ENCODE measurements at regions not wholly inside any gene's neighbourhood (a gene's known extent, or its start where the extent isn't known, plus 50 kb on each side); places are given as distances from the start of the nearest gene placed in this dataset.
"Not testable (repeated sequence)": the region's sequence is repeated elsewhere in the genome, so short reads cannot be mapped to it uniquely, and the experiment has no call there.

DNA sequence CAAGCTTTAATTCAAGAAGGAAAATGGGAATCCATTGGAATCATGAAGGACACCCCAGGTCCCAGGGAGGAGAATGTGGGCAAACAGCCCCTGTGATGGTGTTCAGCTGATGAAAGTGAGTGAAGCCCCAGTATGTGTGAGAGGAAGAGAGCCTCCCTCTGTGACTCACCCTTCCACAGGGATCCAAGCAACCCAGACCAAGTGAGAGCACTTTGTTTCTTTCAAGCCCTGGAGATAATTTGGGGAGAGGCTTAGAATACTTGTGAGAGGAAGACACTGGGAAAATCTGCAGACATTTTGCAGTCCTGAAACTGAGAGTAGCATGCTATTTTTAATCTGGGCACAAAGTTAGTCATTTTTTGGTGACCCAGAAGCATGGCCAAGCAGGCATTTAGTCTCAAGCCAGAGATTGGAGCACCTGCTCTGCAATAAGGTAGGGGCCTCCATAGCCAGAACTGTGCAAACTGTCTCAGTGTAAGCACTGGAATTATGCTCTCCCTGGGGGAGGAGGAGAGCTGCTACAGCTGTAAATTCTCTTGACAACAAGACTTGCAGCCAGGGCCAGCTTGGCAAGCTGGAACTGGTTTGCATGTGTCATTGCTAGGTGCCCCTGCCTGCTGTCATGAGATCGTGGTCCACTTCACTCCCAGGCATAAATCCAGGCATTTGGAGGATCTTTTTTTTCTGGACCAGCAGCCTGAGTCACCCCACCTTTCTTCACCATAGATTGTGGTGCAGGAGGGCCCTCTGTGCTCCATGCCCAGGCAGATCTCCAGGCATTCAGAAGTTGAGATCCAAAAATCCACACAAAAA lies 537.8 kb upstream of the DPPA4 start:
- intact Hi-C loops (cut with DNase I, micrococcal nuclease), result no loop called here
- DNase-seq (no peak), ATAC-seq (no peak)
- POLR2A ChIA-PET, result no interaction called here
- CTCF ChIA-PET, result no interaction called here
- H3K36me3 Mint-ChIP-seq (ENCODE audit: low read depth), result no peaks in the 10 kb centered on the region
- H3K9me3 Mint-ChIP-seq (ENCODE audit: low read depth), result no peaks in the 10 kb centered on the region
- no peaks in the 10 kb centered on the region for H3K27me3 Mint-ChIP-seq
- no peaks in the 10 kb centered on the region for H3K4me1 Mint-ChIP-seq
- no peak overlapping the region for H3K4me3 Mint-ChIP-seq
- H3K27ac Mint-ChIP-seq, result no peak overlapping the region

DNA sequence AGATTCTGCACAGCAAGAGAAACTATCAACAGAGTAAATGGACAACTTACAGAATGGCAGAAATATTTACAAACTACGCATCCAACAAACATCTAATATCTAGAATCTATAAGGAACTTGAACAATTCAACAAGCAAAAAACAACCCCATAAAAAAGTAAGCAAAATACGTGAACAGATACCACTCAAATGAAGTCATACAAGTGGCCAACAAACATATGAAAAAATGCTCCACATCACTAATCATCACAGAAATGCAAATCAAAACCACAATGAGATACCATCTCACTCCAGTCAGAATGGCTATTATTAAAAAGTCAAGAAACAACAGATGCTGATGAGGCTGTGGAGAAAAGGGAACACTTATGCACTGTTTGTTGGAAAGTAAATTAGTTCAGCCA lies 540.3 kb upstream of the DPPA4 start:
- H3K27me3 Mint-ChIP-seq; ATAC-seq; intact Hi-C loops (cut with DNase I, micrococcal nuclease); DNase-seq; H3K27ac Mint-ChIP-seq; H3K4me3 Mint-ChIP-seq; H3K4me1 Mint-ChIP-seq; H3K9me3 Mint-ChIP-seq (ENCODE audit: low read depth); POLR2A ChIA-PET; H3K36me3 Mint-ChIP-seq (ENCODE audit: low read depth): not testable (repeated sequence)
- CTCF ChIA-PET, result interaction anchor here (0.6 kb wide), 1 partner anchor 964 kb away, joined by 3 read pairs; no protein-coding TSS in a partner anchor

DNA sequence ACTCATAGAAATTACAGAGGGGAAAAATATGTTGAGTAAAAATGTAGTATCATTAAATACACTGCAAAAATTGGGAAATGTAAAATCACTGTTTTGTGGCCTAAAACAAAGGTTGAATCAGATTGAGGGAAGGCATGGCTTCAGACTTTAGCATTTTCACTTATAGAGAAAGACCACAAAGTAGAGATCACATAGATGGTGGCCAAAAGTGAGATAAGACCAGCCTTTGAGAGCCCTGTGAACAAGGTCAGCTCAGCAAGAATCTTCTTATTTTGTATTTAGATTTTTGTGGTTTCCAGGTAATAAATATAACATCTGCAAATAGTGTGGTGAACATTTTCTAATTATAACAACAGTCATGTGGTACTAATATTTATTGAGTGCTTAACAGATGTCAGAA lies 544.8 kb upstream of the DPPA4 start:
- no peaks in the 10 kb centered on the region for H3K4me1 Mint-ChIP-seq
- CTCF ChIA-PET, result no interaction called here

DNA sequence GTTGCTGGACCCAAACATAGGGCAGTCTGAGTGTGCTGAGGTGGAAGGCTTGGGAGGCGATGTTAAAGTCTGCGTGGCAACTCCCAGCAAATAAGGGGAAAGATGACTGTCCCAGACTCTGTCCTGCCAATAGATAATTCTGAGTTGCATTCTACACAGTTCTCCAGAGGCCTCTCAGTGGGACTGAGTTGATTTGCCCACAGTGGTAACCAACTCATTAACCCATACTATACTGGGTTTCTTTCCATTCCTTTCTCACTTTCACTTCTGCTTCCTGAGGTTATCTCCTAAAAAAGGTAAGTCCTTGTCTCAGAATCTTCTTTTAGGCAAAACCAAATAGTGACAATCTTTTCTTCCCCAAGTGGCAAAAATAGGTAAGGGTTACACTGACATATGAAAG lies 549.9 kb upstream of the DPPA4 start:
- ATAC-seq (no peak), DNase-seq (no peak)
- Mint-ChIP-seq H3K27me3 (no peaks in the 10 kb centered on the region), H3K27ac (no peak overlapping the region), H3K36me3 (ENCODE audit: low read depth) (no peaks in the 10 kb centered on the region), H3K9me3 (ENCODE audit: low read depth) (peaks cover 4% of the 10 kb centered on the region), H3K4me1 (no peaks in the 10 kb centered on the region), H3K4me3 (no peak overlapping the region)
- intact Hi-C loops (cut with DNase I, micrococcal nuclease), result no loop called here
- CTCF ChIA-PET, result no interaction called here
- POLR2A ChIA-PET, result no interaction called here

More for the DNA sequence above, 544.8 kb upstream of the DPPA4 start:
- POLR2A ChIA-PET, result no interaction called here
- H3K36me3 Mint-ChIP-seq (ENCODE audit: low read depth), result no peaks in the 10 kb centered on the region
- no peak overlapping the region for H3K4me3 Mint-ChIP-seq
- intact Hi-C loops (cut with DNase I, micrococcal nuclease), result no loop called here
- peaks cover 2% of the 10 kb centered on the region for H3K9me3 Mint-ChIP-seq (ENCODE audit: low read depth)
- H3K27ac Mint-ChIP-seq, result no peak overlapping the region
- no peaks in the 10 kb centered on the region for H3K27me3 Mint-ChIP-seq
- ATAC-seq, result no peak
- no peak for DNase-seq

DNA sequence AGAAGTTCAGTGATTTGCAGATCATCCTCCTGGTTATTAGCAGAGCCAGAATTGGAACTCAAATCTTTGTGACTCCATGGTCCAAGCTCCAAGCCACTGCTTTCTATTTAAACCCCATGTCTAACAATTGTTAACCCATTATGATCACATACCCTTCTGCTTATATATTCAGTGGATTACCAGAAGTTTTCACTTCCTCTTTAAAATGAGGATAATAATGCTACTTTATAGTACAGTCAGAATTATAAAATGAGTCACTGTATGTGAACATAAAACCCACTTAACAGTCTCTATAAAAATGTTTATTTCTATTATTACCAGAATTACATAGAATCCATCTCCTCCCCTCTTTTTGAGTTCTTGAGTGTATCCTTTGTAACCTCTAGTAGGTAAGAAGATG lies 550.7 kb upstream of the DPPA4 start:
- H3K36me3 Mint-ChIP-seq (ENCODE audit: low read depth), result no peaks in the 10 kb centered on the region
- ChIA-PET POLR2A (no interaction called here), CTCF (no interaction called here)

DNA sequence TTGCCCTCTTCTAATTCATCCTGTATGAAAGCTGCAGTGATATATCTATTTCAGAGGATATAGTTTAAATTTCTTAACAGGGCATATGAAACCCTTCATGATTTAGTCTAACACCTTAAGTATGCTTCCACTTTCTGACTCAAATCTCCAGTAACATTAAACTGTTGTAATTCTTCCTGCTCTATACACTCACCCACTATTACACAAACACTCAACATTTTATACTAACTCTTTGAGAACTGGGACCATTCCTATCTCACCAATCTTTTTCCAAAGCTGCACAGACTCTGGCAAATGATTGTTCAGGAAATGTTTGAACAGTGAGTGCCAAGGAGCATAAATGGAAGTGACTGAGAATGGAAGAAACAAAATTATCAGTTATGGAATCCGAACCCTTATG lies 560.4 kb upstream of the DPPA4 start:
- H3K27ac Mint-ChIP-seq, result no peak overlapping the region
- intact Hi-C loops (cut with DNase I, micrococcal nuclease), result no loop called here
- H3K4me1 Mint-ChIP-seq, result peaks cover 21% of the 10 kb centered on the region
- H3K27me3 Mint-ChIP-seq, result no peaks in the 10 kb centered on the region
- no peaks in the 10 kb centered on the region for H3K36me3 Mint-ChIP-seq (ENCODE audit: low read depth)
- H3K9me3 Mint-ChIP-seq (ENCODE audit: low read depth), result no peaks in the 10 kb centered on the region
- no peak for ATAC-seq
- no peak overlapping the region for H3K4me3 Mint-ChIP-seq
- CTCF ChIA-PET, result interaction anchor here (0.7 kb wide), 1 partner anchor 1057 kb away, joined by 3 read pairs; no protein-coding TSS in a partner anchor
- DNase-seq, result no peak
- POLR2A ChIA-PET, result no interaction called here

More for the DNA sequence above, 550.7 kb upstream of the DPPA4 start:
- intact Hi-C loops (cut with DNase I, micrococcal nuclease), result no loop called here
- DNase-seq (no peak), ATAC-seq (no peak)
- H3K4me1 Mint-ChIP-seq, result no peaks in the 10 kb centered on the region
- peaks cover 4% of the 10 kb centered on the region for H3K9me3 Mint-ChIP-seq (ENCODE audit: low read depth)
- no peak overlapping the region for H3K4me3 Mint-ChIP-seq
- no peak overlapping the region for H3K27ac Mint-ChIP-seq
- no peaks in the 10 kb centered on the region for H3K27me3 Mint-ChIP-seq

DNA sequence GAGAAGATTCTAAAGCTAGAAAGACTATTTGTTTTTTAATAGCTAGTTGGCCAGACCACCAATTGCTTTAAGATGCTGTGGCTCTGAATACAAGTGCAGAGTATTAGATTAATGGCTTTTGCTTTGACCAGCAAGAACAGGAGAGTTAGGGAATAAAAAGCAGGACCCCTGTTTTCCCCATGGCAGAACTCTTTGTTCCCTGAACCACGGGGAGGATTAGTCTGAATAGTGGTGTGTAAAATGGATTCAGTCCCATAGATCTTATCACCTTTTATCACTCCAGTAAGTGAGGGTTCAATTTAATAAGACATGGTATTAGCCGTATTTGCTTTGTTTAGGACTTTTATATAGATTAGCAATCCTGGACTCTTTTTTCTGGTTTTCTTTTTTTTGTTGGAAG lies 562.6 kb upstream of the DPPA4 start:
- ATAC-seq (no peak), DNase-seq (no peak)
- no peaks in the 10 kb centered on the region for H3K27me3 Mint-ChIP-seq
- no peaks in the 10 kb centered on the region for H3K36me3 Mint-ChIP-seq (ENCODE audit: low read depth)
- H3K9me3 Mint-ChIP-seq (ENCODE audit: low read depth), result no peaks in the 10 kb centered on the region
- H3K4me1 Mint-ChIP-seq, result peaks cover 21% of the 10 kb centered on the region
- H3K27ac Mint-ChIP-seq, result no peak overlapping the region
- CTCF ChIA-PET, result interaction anchor here (0.7 kb wide), 1 partner anchor 283 kb away, joined by 3 read pairs; no protein-coding TSS in a partner anchor
- intact Hi-C loops (cut with DNase I, micrococcal nuclease), result no loop called here
- POLR2A ChIA-PET, result no interaction called here
- no peak overlapping the region for H3K4me3 Mint-ChIP-seq

DNA sequence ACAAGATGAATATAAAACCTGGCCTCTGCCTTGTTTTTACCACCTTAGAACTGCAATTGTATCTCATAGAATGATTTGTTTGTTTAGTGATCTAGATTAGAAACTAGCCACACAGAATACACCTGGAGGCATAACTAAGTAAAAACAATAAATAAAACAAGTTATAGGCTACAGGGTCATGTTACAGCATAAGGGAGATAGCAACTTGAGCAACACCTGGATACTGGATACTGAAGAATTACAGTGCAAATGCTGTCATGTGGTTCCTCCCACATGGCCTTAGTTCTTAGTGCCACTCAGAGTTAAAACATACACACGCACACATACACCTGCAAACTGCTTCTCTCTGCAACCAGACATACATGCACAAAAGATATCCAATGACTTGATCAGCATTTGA lies 563.4 kb upstream of the DPPA4 start:
- ChIA-PET POLR2A (no interaction called here), CTCF (no interaction called here)
- DNase-seq (no peak), ATAC-seq (no peak)
- peaks cover 21% of the 10 kb centered on the region for H3K4me1 Mint-ChIP-seq
- H3K4me3 Mint-ChIP-seq, result no peak overlapping the region
- intact Hi-C loops (cut with DNase I, micrococcal nuclease), result no loop called here
- H3K36me3 Mint-ChIP-seq (ENCODE audit: low read depth), result no peaks in the 10 kb centered on the region
- no peaks in the 10 kb centered on the region for H3K9me3 Mint-ChIP-seq (ENCODE audit: low read depth)
- H3K27me3 Mint-ChIP-seq, result no peaks in the 10 kb centered on the region
- no peak overlapping the region for H3K27ac Mint-ChIP-seq

DNA sequence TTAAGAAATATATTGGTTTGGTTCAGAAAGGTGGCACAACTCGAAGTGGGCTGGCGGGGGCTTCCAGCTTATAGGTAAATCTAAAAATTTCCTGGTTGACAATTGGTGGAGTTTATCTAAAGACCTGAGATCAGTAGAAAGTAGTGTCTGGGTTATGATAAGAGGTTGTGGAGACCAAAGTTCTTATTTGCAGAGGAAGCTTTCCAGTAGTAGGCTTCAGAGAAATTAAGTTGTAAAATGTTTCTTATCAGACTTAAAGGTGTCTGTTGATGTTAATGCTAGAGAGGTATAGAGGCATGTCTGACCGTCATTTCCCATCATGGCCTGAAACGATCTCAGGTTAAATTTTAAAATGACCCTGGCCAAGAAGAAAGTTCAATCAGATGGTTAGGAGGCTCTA lies 565.2 kb upstream of the DPPA4 start:
- ATAC-seq (no peak), DNase-seq (no peak)
- H3K27me3 Mint-ChIP-seq, result no peaks in the 10 kb centered on the region
- no peak overlapping the region for H3K27ac Mint-ChIP-seq
- H3K36me3 Mint-ChIP-seq (ENCODE audit: low read depth), result no peaks in the 10 kb centered on the region
- peaks cover 7% of the 10 kb centered on the region for H3K9me3 Mint-ChIP-seq (ENCODE audit: low read depth)
- intact Hi-C loops (cut with DNase I, micrococcal nuclease), result no loop called here
- H3K4me3 Mint-ChIP-seq, result no peak overlapping the region
- H3K4me1 Mint-ChIP-seq, result peaks cover 21% of the 10 kb centered on the region
- CTCF ChIA-PET, result interaction anchor here (1.0 kb wide), 1 partner anchor 18 kb away, joined by 3 read pairs; no protein-coding TSS in a partner anchor
- POLR2A ChIA-PET, result interaction anchor here (0.5 kb wide), 1 partner anchor 63 kb away, joined by 3 read pairs; no protein-coding TSS in a partner anchor

DNA sequence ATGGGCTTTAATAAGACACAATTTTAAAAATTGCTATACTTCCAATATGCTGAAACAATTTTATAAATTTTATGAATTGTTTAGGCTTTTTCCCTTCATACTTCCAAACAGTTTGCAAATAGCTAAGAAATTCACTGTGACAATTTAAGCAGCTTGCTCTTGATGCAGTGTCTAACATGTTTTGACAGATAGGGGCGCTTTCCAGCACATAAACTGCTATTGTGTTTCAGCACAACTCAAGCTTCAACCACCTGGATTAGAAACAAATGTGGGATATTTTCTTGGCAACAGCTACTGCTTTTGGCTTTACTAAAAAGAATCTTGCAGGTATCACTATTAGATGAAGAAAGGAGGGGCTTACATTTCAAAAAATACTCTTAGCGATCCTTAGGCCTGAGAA lies 565.8 kb upstream of the DPPA4 start:
- no peaks in the 10 kb centered on the region for H3K36me3 Mint-ChIP-seq (ENCODE audit: low read depth)
- H3K9me3 Mint-ChIP-seq (ENCODE audit: low read depth), result peaks cover 10% of the 10 kb centered on the region
- intact Hi-C loops (cut with DNase I, micrococcal nuclease), result no loop called here
- DNase-seq (no peak), ATAC-seq (no peak)
- no peak overlapping the region for H3K27ac Mint-ChIP-seq
- no peaks in the 10 kb centered on the region for H3K27me3 Mint-ChIP-seq
- CTCF ChIA-PET, result interaction anchor here (1.0 kb wide), 1 partner anchor 18 kb away, joined by 3 read pairs; no protein-coding TSS in a partner anchor
- POLR2A ChIA-PET, result no interaction called here
- peaks cover 21% of the 10 kb centered on the region for H3K4me1 Mint-ChIP-seq
- no peak overlapping the region for H3K4me3 Mint-ChIP-seq

DNA sequence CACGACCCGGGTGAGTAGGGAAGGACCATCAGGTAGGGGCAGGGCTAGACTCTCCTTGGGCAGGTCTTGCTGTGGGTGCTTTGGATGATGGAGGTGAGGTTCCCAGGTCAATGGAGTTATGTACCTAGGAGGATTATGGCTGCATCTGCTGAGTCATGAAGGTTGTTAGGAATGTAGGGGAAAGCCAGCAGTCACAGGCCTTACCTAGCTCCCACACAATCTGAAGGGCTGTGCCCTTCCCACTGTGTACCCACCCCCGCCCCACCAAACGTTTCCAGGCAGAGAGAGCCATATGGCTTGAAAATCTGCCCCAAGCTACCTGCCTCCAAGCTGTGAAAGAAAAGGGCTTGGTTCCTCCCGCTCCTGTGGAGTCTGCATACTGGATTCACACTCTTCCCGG lies 573.4 kb upstream of the DPPA4 start:
- H3K4me1 Mint-ChIP-seq, result no peaks in the 10 kb centered on the region
- H3K27me3 Mint-ChIP-seq, result no peaks in the 10 kb centered on the region
- ATAC-seq (no peak), DNase-seq (no peak)
- peaks cover 16% of the 10 kb centered on the region for H3K9me3 Mint-ChIP-seq (ENCODE audit: low read depth)
- intact Hi-C loops (cut with DNase I, micrococcal nuclease), result no loop called here
- ChIA-PET POLR2A (no interaction called here), CTCF (no interaction called here)
- no peak overlapping the region for H3K27ac Mint-ChIP-seq
- no peaks in the 10 kb centered on the region for H3K36me3 Mint-ChIP-seq (ENCODE audit: low read depth)
- H3K4me3 Mint-ChIP-seq, result no peak overlapping the region

DNA sequence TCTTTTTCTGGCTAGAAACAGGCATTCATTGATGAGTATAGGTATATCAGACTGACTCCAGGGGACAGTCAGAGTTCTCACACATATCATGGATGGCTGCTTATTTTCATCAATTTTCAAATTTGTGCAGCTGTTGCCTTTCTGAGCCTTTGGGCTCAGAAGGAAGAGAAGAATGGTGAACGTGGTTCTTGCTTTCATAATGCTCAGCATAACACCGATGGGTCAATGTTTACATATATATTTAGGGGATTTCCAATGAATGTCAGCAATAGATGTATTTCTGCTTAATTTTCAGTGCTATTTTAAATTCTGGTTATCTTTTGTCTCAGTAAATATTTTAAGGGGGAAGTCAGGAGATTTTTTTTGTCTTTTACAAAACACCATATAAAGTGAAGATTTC lies 581.4 kb upstream of the DPPA4 start:
- no peak for ATAC-seq
- intact Hi-C loops (cut with DNase I, micrococcal nuclease), result no loop called here
- H3K36me3 Mint-ChIP-seq (ENCODE audit: low read depth), result no peaks in the 10 kb centered on the region
- H3K27ac Mint-ChIP-seq, result no peak overlapping the region
- POLR2A ChIA-PET, result no interaction called here
- no peak for DNase-seq
- H3K4me1 Mint-ChIP-seq, result no peaks in the 10 kb centered on the region
- peaks cover 3% of the 10 kb centered on the region for H3K9me3 Mint-ChIP-seq (ENCODE audit: low read depth)
- CTCF ChIA-PET, result no interaction called here
- no peaks in the 10 kb centered on the region for H3K27me3 Mint-ChIP-seq
- no peak overlapping the region for H3K4me3 Mint-ChIP-seq
